Left ventricle myocardium inferior (tissue), 1 donor: ENCODE measurements at regions not wholly inside any gene's neighbourhood (a gene's known extent, or its start where the extent isn't known, plus 50 kb on each side); places are given as distances from the start of the nearest gene placed in this dataset.

ENCODE experiments used
- DNase-seq: peaks from one replicate; pipeline ENCODE4 v3.0.0-alpha.2; 2020
- H3K27ac ChIP-seq: fragments of 200-600 bp; replicated peaks from 2 replicates; pipeline ENCODE4 v1.8.0; 2021
- H3K27me3 ChIP-seq: fragments of 200-600 bp; 2 replicates; pipeline ENCODE4 v1.8.0; 2021; ENCODE audit warnings: low read depth
- H3K36me3 ChIP-seq: fragments of 200-600 bp; 2 replicates; pipeline ENCODE4 v1.8.0; 2021
- H3K4me1 ChIP-seq: fragments of 200-600 bp; 2 replicates; pipeline ENCODE4 v1.8.0; 2021
- H3K4me3 ChIP-seq: fragments of 200-600 bp; 2 replicates; pipeline ENCODE4 v1.8.0; 2021; ENCODE audit warnings: mild to moderate bottlenecking, moderate library complexity
- H3K9me3 ChIP-seq: fragments of 200-600 bp; replicated peaks from 2 replicates; pipeline ENCODE4 v1.8.0; 2021
- intact Hi-C: fragments of 100-400 bp; cut with micrococcal nuclease; formaldehyde crosslinking; loops from one replicate; pipeline ENCODE4 v1.11.0; 2022
- TF ChIP-seq, protein P1 (sequence below): fragments of 200-600 bp; IDR thresholded peaks from 2 replicates; pipeline ENCODE4 v1.8.0; 2021; ENCODE audit warnings: antibody characterized with exemption, mild to moderate bottlenecking, borderline replicate concordance
- donor health status: DM: no; HTN: yes; CAD: no; lungs with severe emphysema.

DNA sequence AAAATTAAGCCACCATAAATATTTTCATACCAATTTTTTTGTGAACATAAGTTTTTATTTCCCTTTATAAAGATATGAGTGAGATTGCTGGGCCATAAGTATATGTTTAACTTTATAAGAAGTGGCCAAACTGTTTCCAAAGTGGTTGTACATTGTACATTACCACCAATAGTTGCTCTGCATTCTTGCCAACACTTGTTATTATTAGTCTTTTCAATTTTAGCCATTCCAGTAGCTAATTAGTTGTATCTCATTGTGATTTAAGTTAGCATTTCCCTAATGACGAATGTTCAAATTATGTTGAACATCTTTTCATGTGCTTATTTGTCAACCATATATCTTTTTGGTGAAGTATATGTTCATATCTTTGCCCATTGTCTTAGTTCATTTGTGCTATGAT, 64.0 kb upstream of the DNAH14 start:
- H3K9me3 ChIP-seq: peaks cover 35% of the 10 kb centered on the region
- TF ChIP-seq, protein P1, sequence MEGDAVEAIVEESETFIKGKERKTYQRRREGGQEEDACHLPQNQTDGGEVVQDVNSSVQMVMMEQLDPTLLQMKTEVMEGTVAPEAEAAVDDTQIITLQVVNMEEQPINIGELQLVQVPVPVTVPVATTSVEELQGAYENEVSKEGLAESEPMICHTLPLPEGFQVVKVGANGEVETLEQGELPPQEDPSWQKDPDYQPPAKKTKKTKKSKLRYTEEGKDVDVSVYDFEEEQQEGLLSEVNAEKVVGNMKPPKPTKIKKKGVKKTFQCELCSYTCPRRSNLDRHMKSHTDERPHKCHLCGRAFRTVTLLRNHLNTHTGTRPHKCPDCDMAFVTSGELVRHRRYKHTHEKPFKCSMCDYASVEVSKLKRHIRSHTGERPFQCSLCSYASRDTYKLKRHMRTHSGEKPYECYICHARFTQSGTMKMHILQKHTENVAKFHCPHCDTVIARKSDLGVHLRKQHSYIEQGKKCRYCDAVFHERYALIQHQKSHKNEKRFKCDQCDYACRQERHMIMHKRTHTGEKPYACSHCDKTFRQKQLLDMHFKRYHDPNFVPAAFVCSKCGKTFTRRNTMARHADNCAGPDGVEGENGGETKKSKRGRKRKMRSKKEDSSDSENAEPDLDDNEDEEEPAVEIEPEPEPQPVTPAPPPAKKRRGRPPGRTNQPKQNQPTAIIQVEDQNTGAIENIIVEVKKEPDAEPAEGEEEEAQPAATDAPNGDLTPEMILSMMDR: no peak
- peaks cover 28% of the 10 kb centered on the region for H3K27me3 ChIP-seq
- no peaks in the 10 kb centered on the region for H3K4me1 ChIP-seq
- no peaks in the 10 kb centered on the region for H3K36me3 ChIP-seq
- intact Hi-C loops: no loop called here
- no peak for DNase-seq
- no peak overlapping the region for H3K4me3 ChIP-seq
- no peak overlapping the region for H3K27ac ChIP-seq

DNA sequence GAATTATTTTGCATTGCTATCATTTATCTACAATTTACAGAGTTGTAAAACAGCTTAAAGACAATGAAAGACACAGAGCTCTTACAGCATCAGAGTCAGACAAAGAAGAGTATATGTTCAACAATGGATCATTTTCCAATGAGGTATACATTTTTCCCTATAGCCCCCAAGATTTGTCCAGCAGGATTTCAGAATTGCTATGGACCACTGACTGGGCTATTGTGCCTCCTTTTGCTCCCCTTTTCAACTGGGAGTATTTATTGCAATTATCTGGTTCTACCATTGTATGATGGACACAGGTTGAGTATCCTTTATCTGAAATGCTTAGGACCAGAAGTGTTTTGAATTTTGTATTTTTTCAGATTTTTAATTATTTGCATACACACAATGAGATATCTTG, 62.5 kb upstream of the DNAH14 start:
- DNase-seq: no peak
- Histone ChIP-seq H3K27me3 (peaks cover 38% of the 10 kb centered on the region), H3K4me3 (no peak overlapping the region), H3K27ac (no peak overlapping the region), H3K9me3 (peaks cover 35% of the 10 kb centered on the region), H3K36me3 (no peaks in the 10 kb centered on the region), H3K4me1 (no peaks in the 10 kb centered on the region)
- TF ChIP-seq, protein P1: no peak
- intact Hi-C loops: no loop called here

DNA sequence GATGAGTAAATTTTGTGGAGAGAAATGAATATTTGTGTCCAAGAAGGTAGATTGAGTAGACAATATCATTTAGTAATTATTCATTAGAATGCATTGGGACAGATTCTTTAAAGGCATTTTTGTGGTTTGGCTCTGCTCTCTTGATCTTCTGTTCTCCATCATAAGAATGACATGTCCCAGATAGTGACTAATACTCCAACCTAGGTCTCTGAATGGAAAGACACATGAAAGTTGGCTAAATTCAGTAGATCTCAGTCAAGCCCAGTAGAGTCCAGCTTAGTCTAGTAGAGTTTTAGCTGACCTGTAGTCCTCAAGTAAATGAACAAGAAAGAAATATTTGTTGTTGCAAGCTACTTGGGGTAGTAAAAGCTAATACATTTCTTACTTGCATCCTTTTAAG, 61.8 kb upstream of the DNAH14 start:
- no peaks in the 10 kb centered on the region for H3K4me1 ChIP-seq
- H3K27ac ChIP-seq: no peak overlapping the region
- H3K36me3 ChIP-seq: no peaks in the 10 kb centered on the region
- H3K27me3 ChIP-seq: peaks cover 39% of the 10 kb centered on the region
- TF ChIP-seq, protein P1: no peak
- no peak for DNase-seq
- peaks cover 35% of the 10 kb centered on the region for H3K9me3 ChIP-seq
- intact Hi-C loops: no loop called here
- no peak overlapping the region for H3K4me3 ChIP-seq

DNA sequence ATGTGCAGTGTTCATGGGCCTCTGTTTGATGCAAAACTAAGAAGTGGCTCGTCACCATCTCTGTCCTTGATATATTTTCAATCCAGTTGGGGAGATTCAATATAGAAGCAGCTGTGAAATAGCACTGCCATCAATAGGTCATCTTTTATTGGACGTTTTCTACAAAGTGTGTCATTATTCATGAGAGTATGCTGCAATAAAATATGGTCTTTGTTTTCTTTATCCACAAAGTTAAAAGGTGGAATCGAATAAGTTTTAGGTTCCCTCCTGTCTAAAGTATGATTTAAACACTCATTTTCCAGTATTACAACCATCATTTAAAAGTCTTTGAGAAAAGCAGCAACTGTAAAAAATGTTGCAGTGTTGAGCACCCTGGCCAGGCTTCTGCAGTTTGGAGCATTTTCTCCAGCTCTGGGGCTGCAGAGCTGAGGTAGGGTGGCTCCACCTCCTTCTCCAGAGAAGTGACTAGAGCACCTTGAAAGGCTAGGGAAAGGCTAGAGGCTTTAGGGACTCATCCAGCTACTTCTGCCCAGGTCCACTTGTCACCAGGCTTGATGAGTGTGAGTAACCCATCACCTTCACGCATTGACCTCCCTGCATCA, 56.5 kb upstream of the DNAH14 start:
- Histone ChIP-seq H3K27ac (no peak overlapping the region), H3K4me1 (no peaks in the 10 kb centered on the region), H3K27me3 (peaks cover 61% of the 10 kb centered on the region), H3K9me3 (peaks cover 7% of the 10 kb centered on the region), H3K36me3 (no peaks in the 10 kb centered on the region), H3K4me3 (no peak overlapping the region)
- DNase-seq: no peak
- intact Hi-C loops: no loop called here
- TF ChIP-seq, protein P1: no peak

DNA sequence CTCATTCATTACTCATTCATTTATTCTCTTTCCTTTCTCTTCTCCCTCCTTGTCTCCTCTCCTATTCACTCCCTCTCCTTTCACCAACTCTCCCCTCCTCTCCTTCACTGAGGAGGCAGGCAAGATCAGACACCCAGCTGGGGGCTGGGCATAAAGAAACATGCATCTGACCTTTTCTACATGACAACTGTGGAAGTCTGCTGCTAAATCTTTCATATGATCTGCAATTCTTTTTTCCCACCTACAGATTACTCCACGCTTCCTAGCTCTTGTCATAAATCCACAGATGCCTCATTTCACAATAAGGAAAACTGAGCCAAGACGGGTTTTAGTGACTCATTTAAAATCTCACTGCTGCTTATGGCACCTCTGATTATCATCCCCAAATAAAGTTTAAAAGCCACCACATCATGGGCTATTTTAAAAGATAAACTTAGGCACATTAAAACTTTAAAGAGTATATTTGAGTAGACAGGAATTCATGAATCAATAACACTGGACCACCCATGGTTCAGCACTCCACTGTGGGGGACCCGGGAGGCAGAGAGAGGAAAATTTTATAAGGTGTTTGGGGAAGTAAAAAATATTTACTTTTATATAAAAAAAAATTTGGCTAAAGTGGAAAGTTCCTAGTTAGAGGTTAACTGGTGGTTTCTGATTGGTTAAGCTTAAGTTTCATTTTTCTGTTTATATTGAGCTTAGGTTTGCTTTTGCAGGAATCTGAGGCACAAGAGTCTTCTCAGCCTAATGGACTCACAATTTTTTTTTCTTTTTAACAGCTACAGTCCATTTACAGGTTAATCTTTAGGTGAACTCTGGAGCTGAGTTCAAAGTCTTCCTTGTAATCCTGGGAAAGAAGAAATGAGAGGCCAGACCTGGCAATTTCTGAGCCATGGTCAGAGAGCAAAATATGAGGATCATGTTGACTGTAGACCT, 55.8 kb upstream of the DNAH14 start:
- H3K27ac ChIP-seq: no peak overlapping the region
- H3K27me3 ChIP-seq: peaks cover 62% of the 10 kb centered on the region
- H3K9me3 ChIP-seq: peaks cover 7% of the 10 kb centered on the region
- no peak for DNase-seq
- intact Hi-C loops: no loop called here
- H3K4me3 ChIP-seq: no peak overlapping the region
- no peaks in the 10 kb centered on the region for H3K36me3 ChIP-seq
- TF ChIP-seq, protein P1: no peak
- no peaks in the 10 kb centered on the region for H3K4me1 ChIP-seq
